ENCODE measurements at regions not wholly inside any gene's neighbourhood (a gene's known extent, or its start where the extent isn't known, plus 50 kb on each side); places are given as distances from the start of the nearest gene placed in this dataset.

DNA sequence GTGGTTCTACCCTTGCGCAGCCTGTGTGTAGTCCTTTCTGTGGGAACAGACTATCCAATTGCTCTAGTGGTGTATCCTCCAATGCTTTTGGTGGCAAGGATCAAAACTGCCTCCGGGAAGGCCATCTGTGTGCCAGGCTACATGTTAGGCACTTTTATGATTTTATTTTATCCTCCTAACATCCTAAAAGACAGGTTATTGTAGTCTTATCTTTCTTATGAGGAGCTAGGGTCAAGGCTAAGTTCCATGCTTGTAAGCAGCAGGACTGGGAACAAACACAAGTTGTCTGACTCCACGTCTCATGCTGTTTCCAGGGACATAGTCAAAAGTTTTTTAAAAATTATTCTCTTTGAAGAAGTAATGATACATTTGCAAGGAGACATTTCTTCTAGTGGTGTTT lies 278.7 kb upstream of the ADAMTSL1 start:
- TF ChIP-seq CTCF (IDR thresholded peaks at IDR 0.05): no peak
- TF ChIP-seq POLR2A (IDR thresholded peaks at IDR 0.05): no peak

Measured in prostate gland (tissue), 2 donors.